Parathyroid adenoma (tissue), 2 donors: ENCODE measurements at regions not wholly inside any gene's neighbourhood (a gene's known extent, or its start where the extent isn't known, plus 50 kb on each side); places are given as distances from the start of the nearest gene placed in this dataset.

Experiments
- H2AFZ ChIP-seq: fragments of 300-600 bp; sonication (generic); one replicate; pipeline ENCODE4 v1.7.0; 2017; ENCODE audit warnings: antibody characterized with exemption, mild to moderate bottlenecking
- H3K27ac ChIP-seq: fragments of 300-600 bp; sonication (generic); one replicate; pipeline ENCODE4 v1.7.0; 2017
- H3K27me3 ChIP-seq: fragments of 300-600 bp; sonication (generic); one replicate; pipeline ENCODE4 v1.7.0; 2017; ENCODE audit warnings: low read length; ENCODE audit not compliant: control insufficient read depth, insufficient read depth
- H3K36me3 ChIP-seq: fragments of 300-600 bp; sonication (generic); one replicate; pipeline ENCODE4 v1.7.0; 2017; ENCODE audit warnings: low read length; ENCODE audit not compliant: control insufficient read depth, insufficient read depth
- H3K4me1 ChIP-seq: fragments of 300-600 bp; sonication (generic); one replicate; pipeline ENCODE4 v1.7.0; 2017; ENCODE audit warnings: control low read depth
- H3K4me2 ChIP-seq: fragments of 300-600 bp; sonication (generic); one replicate; pipeline ENCODE4 v1.7.0; 2017; ENCODE audit warnings: low read length
- H3K4me3 ChIP-seq: fragments of 300-600 bp; sonication (generic); one replicate; pipeline ENCODE4 v1.7.0; 2017; ENCODE audit warnings: low read depth, low read length
- H3K79me2 ChIP-seq: fragments of 300-600 bp; sonication (generic); one replicate; pipeline ENCODE4 v1.7.0; 2017; ENCODE audit warnings: control low read depth
- H3K9ac ChIP-seq: fragments of 300-600 bp; sonication (generic); one replicate; pipeline ENCODE4 v1.7.0; 2017; ENCODE audit warnings: mild to moderate bottlenecking
- H3K9me3 ChIP-seq: fragments of 300-600 bp; sonication (generic); one replicate; pipeline ENCODE4 v1.7.0; 2017; ENCODE audit warnings: low read length; ENCODE audit not compliant: control insufficient read depth
- CTCF ChIP-seq: fragments of 300-600 bp; sonication (generic); IDR thresholded peaks from one replicate; pipeline ENCODE4 v1.7.0; 2017; ENCODE audit warnings: antibody characterized with exemption, mild to moderate bottlenecking
- donor health status: primary hyperparathyroidism.

GRCh38 chr14:38788060-38788459 is 315.0 kb downstream of the SEC23A start:
- Histone ChIP-seq H3K4me3 (no peak overlapping the region), H3K9ac (no peak overlapping the region), H3K4me2 (no peak overlapping the region), H3K36me3 (no peaks in the 10 kb centered on the region), H2AFZ (no peak overlapping the region), H3K79me2 (no peaks in the 10 kb centered on the region), H3K4me1 (no peaks in the 10 kb centered on the region), H3K27me3 (no peaks in the 10 kb centered on the region), H3K9me3 (no peaks in the 10 kb centered on the region), H3K27ac (no peak overlapping the region)
- TF ChIP-seq CTCF, result no peak

- H3K9me3 ChIP-seq, result no peaks in the 10 kb centered on the region
- H3K36me3 ChIP-seq, result no peaks in the 10 kb centered on the region
- no peak for TF ChIP-seq CTCF
- H3K27me3 ChIP-seq, result no peaks in the 10 kb centered on the region
- H2AFZ ChIP-seq, result no peak overlapping the region
- no peak overlapping the region for H3K4me3 ChIP-seq
- no peak overlapping the region for H3K27ac ChIP-seq
- H3K9ac ChIP-seq, result no peak overlapping the region
- H3K79me2 ChIP-seq, result no peaks in the 10 kb centered on the region
- no peaks in the 10 kb centered on the region for H3K4me1 ChIP-seq
- no peak overlapping the region for H3K4me2 ChIP-seq
These were observed 316.1 kb downstream of the SEC23A start for GRCh38 chr14:38786921-38787320.

GRCh38 chr14:38777401-38777800 is 325.6 kb downstream of the SEC23A start:
- Histone ChIP-seq H3K4me3 (no peak overlapping the region), H2AFZ (no peak overlapping the region), H3K79me2 (no peaks in the 10 kb centered on the region), H3K27me3 (no peaks in the 10 kb centered on the region), H3K4me2 (no peak overlapping the region), H3K36me3 (no peaks in the 10 kb centered on the region), H3K27ac (no peak overlapping the region), H3K4me1 (no peaks in the 10 kb centered on the region), H3K9me3 (no peaks in the 10 kb centered on the region), H3K9ac (no peak overlapping the region)
- TF ChIP-seq CTCF, result no peak

- no peak overlapping the region for H3K27ac ChIP-seq
- no peak overlapping the region for H3K9ac ChIP-seq
- no peaks in the 10 kb centered on the region for H3K27me3 ChIP-seq
- no peaks in the 10 kb centered on the region for H3K9me3 ChIP-seq
- H3K36me3 ChIP-seq, result no peaks in the 10 kb centered on the region
- no peak overlapping the region for H2AFZ ChIP-seq
- no peak overlapping the region for H3K4me2 ChIP-seq
- no peaks in the 10 kb centered on the region for H3K79me2 ChIP-seq
- no peaks in the 10 kb centered on the region for H3K4me1 ChIP-seq
- H3K4me3 ChIP-seq, result no peak overlapping the region
- TF ChIP-seq CTCF, result no peak
These were observed 327.0 kb downstream of the SEC23A start for GRCh38 chr14:38775986-38776385.

GRCh38 chr14:38774162-38774561 is 328.9 kb downstream of the SEC23A start:
- no peaks in the 10 kb centered on the region for H3K4me1 ChIP-seq
- H3K9ac ChIP-seq, result no peak overlapping the region
- no peak for TF ChIP-seq CTCF
- no peaks in the 10 kb centered on the region for H3K27me3 ChIP-seq
- no peaks in the 10 kb centered on the region for H3K9me3 ChIP-seq
- no peak overlapping the region for H3K4me3 ChIP-seq
- no peak overlapping the region for H3K4me2 ChIP-seq
- H3K79me2 ChIP-seq, result no peaks in the 10 kb centered on the region
- no peak overlapping the region for H2AFZ ChIP-seq
- H3K36me3 ChIP-seq, result no peaks in the 10 kb centered on the region
- H3K27ac ChIP-seq, result no peak overlapping the region
